DMS153 treated with DMSO at 0.1 percent for 48 hours (cell line): ENCODE measurements at regions not wholly inside any gene's neighbourhood (a gene's known extent, or its start where the extent isn't known, plus 50 kb on each side); places are given as distances from the start of the nearest gene placed in this dataset.
"Not testable (repeated sequence)": the region's sequence is repeated elsewhere in the genome, so short reads cannot be mapped to it uniquely, and the experiment has no call there.

Experiments used
- DNase-seq: peaks from one replicate; lab custom pipeline; 2025; ENCODE audit not compliant: unreplicated experiment; lab: John Stamatoyannopoulos, UW

DNA sequence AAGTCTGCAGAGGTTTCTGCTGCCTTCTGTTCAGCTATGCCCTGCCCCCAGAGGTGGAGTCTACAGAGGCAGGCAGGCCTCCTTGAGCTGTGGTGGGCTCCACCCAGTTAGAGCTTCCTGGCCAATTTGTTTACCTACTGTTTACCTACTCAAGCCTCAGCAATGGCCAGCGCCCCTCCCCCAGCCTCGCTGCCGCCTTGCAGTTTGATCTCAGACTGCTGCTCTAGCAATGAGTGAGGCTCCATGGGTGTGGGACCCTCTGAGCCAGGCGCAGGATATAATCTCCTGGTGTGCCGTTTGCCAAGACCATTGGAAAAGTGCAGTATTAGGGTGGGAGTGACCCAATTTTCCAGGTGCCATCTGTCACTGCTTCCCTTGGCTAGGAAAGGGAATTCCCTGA, 1024.9 kb downstream of the PRIM2 start:
- DNase-seq: not testable (repeated sequence)

DNA sequence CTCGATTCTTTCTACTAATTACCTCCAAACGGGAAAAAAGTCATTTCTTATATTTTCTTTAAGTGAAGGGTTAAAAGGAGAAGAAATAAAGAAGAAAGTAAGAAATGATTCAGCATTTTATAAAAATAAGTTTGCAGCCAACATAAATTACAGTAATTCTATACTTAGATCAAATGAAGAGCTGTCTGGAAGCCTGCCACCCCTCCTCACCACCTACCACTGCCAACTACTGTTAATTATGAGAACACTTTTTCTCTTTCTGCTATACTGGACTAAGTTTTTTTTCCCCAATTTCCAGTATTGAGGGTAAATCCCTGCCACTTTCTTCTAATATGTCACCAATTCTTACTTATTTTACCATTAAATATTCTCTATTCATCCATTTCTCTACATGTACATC, 1030.1 kb downstream of the PRIM2 start:
- DNase-seq: not testable (repeated sequence)

DNA sequence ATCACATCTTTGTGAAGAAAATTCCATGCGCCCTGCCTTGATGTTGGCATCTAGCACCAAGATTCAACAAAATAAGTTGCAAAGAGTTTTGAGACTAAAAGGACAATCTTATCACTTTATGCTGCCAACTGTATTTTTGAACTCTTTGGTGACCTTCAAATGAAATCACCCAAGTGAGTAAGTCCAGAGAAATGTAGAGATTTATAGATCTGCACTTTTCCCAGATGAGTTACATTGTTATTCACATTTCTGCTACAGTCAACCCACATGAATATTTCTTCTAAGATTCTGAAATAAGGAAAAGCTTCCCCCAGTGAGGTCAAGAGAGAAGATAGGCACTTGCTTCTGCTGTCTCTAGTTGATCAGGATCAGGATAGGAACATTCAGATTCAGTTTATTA, 1034.2 kb downstream of the PRIM2 start:
- DNase-seq: not testable (repeated sequence)

DNA sequence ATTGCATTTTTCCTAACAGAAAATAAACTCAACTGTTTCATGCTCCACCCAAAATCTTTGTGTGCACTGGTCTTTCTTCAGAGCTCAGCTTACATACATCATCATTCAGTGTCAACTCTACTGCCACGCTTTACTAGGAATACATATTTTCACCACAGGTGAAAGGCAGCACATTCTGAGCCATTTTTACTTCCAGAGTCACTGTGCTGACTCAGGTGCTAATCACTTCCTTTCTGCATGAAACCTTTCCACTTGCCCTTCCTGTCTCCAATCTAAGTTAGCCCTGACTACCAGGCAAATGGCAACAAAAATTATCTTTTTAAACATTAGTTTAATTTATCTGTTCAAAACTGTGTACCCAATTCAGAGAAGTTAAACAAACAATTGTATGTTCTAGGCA, 1041.0 kb downstream of the PRIM2 start:
- DNase-seq: not testable (repeated sequence)

DNA sequence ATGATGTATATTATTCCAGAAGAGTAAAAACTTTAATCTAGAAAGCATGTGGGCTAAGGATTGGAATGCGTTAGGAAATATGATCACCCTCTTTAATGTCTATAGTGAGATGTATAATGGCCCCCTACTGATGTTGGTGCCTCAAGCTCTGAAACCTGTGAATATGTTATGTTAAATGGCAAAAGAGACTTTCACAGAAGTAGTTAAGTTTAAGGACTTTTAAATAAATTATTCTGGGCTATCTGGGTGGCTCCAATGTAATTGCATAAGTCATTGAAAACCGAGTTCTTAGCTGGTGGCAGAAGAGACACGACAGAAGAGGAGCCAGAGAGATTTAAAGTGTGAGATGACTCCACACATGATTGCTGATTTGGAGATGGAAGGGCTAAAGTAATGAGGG, 1048.4 kb downstream of the PRIM2 start:
- DNase-seq: not testable (repeated sequence)

DNA sequence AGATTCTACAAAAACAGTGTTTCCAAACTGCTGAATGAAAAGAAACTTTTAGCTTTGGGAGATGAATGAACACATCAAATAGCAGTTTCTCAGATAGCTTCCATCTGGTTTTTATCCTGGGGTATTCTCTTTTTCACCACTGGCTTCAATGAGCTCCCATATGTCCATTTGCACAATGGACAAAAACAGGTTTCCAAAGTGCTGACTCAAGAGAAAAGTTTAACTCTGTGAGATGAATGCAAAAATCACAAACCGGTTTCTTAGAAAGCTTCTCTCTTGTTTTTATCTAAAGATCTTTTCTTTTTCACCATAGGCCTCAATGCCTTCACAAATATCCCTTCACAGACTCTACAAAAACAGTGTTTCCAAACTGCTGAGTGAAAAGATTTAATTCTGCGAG, 1089.2 kb downstream of the PRIM2 start:
- not testable (repeated sequence) for DNase-seq

DNA sequence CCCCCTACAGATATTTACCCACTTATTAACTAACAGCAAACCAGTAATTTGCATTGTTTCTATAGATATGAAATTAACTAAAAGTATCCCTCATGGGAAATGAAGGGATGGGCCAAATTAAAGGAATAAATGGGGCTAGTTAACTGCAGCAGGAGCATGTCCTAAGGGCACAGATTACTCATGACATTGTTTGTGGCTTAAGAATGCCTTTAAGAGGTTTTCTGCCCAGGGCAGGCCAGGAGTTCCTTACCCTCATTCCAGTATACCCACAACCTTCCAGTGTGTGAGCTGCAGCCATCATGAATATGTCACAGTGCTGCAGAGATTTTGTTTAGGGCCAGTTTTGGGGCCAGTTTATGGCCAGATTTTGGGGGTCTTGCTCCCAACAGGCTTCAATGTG, 1101.9 kb downstream of the PRIM2 start:
- DNase-seq: no peak
